ENCODE measurements at regions not wholly inside any gene's neighbourhood (a gene's known extent, or its start where the extent isn't known, plus 50 kb on each side); places are given as distances from the start of the nearest gene placed in this dataset.
A peak's percentile ranks its signal among the peaks of the same experiment; 100 is the strongest.

DNA sequence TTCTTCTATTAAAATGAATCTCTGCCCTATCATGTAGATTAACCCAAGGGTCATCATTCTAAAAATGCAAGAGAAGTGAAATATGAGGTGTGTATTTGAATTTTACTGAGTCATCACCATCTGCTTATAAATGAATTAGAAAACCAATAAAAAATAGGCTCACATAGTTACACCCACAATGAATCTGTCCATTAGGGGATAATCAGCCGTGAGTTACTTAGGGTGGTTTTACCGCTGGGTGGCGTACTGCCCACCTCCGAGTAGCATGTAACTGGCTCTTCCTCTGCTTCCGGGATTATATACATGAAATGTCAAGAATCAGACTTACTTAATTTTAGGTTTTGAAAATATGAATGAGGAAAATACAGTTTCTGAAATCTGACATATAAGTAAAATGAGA is 332.9 kb upstream of the CCNG1 start:
- ChIA-PET CTCF (no interaction called here), POLR2A (no interaction called here)
- Histone ChIP-seq H3K4me3 (replicated peaks in 1 of 3; ENCODE audit: insufficient read depth in 1 of 3, low read depth in 1 of 3, low read length in 3 of 3) (no peak overlapping the region), H3K9ac (replicated peaks; ENCODE audit: extremely low read depth, insufficient read depth, low read length) (no peak overlapping the region), H3K4me1 (ENCODE audit: control insufficient read depth, extremely low read depth, insufficient read depth, low read length) (no peaks in the 10 kb centered on the region), H2AFZ (ENCODE audit: low read depth, low read length) (no peak overlapping the region), H3K27ac (ENCODE audit: insufficient read depth, low read depth, low read length) (no peak overlapping the region), H4K20me1 (replicated peaks; ENCODE audit: control insufficient read depth, extremely low read depth, insufficient read depth, low read length) (no peaks in the 10 kb centered on the region), H3K9me1 (replicated peaks; ENCODE audit: control insufficient read depth, extremely low read depth, insufficient read depth, low read length) (no peaks in the 10 kb centered on the region), H3K4me2 (ENCODE audit: insufficient read depth, low read length) (no peak overlapping the region), H3K79me2 (ENCODE audit: control insufficient read depth, insufficient read depth, low read length) (no peaks in the 10 kb centered on the region), H3K27me3 (ENCODE audit: control insufficient read depth in 2 of 2, insufficient read depth in 2 of 2, low read length in 2 of 2) (no peaks in the 10 kb centered on the region), H3K9me3 (replicated peaks; ENCODE audit: control insufficient read depth, insufficient read depth, low read length) (no peaks in the 10 kb centered on the region), H3K36me3 (ENCODE audit: control insufficient read depth in 2 of 2, extremely low read depth in 1 of 2, insufficient read depth in 2 of 2, low read length in 2 of 2) (no peaks in the 10 kb centered on the region)
- dilution Hi-C loops (cut with MboI; ENCODE audit: extremely low pct_ligation_motif_present, low sequenced_read_pairs), result no loop called here
- TF ChIP-seq POLR2AphosphoS5 (IDR thresholded peaks at IDR 0.05; ENCODE audit: insufficient read depth, low read depth, low read length) (no peak), MAX (IDR thresholded peaks at IDR 0.05; ENCODE audit: insufficient read depth, insufficient read length) (no peak), JUN (IDR thresholded peaks at IDR 0.05; ENCODE audit: borderline replicate concordance, insufficient read depth, insufficient read length, low read depth) (no peak), FOS (IDR thresholded peaks at IDR 0.05; ENCODE audit: borderline replicate concordance, insufficient read depth, low read length) (no peak), MYC (IDR thresholded peaks at IDR 0.05; ENCODE audit: low read depth, low read length) (no peak), GATA2 (IDR thresholded peaks at IDR 0.05; ENCODE audit: insufficient read depth, insufficient read length, low read depth, low read length) (no peak)
- no TSS peak for BruUV-seq (replicated peaks)
- DNase-seq (ENCODE audit: low read depth, low spot score) (no peak), FAIRE-seq (no peak)
- intact Hi-C loops (cut with micrococcal nuclease), result loop anchor here (1.0 kb wide), 1 partner anchor 165 kb away; no protein-coding TSS in a partner anchor

- Histone ChIP-seq H2AFZ (ENCODE audit: low read depth, low read length) (no peak overlapping the region), H3K27ac (ENCODE audit: insufficient read depth, low read depth, low read length) (no peak overlapping the region), H3K9me1 (replicated peaks; ENCODE audit: control insufficient read depth, extremely low read depth, insufficient read depth, low read length) (no peaks in the 10 kb centered on the region), H3K4me2 (ENCODE audit: insufficient read depth, low read length) (no peak overlapping the region), H3K9me3 (replicated peaks; ENCODE audit: control insufficient read depth, insufficient read depth, low read length) (no peaks in the 10 kb centered on the region), H3K4me3 (replicated peaks in 1 of 3; ENCODE audit: insufficient read depth in 1 of 3, low read depth in 1 of 3, low read length in 3 of 3) (no peak overlapping the region), H3K36me3 (ENCODE audit: control insufficient read depth in 2 of 2, extremely low read depth in 1 of 2, insufficient read depth in 2 of 2, low read length in 2 of 2) (no peaks in the 10 kb centered on the region), H3K79me2 (ENCODE audit: control insufficient read depth, insufficient read depth, low read length) (no peaks in the 10 kb centered on the region), H3K27me3 (ENCODE audit: control insufficient read depth in 2 of 2, insufficient read depth in 2 of 2, low read length in 2 of 2) (no peaks in the 10 kb centered on the region), H3K9ac (replicated peaks; ENCODE audit: extremely low read depth, insufficient read depth, low read length) (no peak overlapping the region), H4K20me1 (replicated peaks; ENCODE audit: control insufficient read depth, extremely low read depth, insufficient read depth, low read length) (no peaks in the 10 kb centered on the region), H3K4me1 (ENCODE audit: control insufficient read depth, extremely low read depth, insufficient read depth, low read length) (no peaks in the 10 kb centered on the region)
- FAIRE-seq, result no peak
- ChIA-PET CTCF (no interaction called here), POLR2A (no interaction called here)
- peak; percentile 61 for TF ChIP-seq FOS (IDR thresholded peaks at IDR 0.05; ENCODE audit: borderline replicate concordance, insufficient read depth, low read length)
- TF ChIP-seq MYC (IDR thresholded peaks at IDR 0.05; ENCODE audit: low read depth, low read length), result no peak
- no peak for DNase-seq (ENCODE audit: low read depth, low spot score)
- intact Hi-C loops (cut with micrococcal nuclease), result no loop called here
- BruUV-seq (replicated peaks), result no TSS peak
- dilution Hi-C loops (cut with MboI; ENCODE audit: extremely low pct_ligation_motif_present, low sequenced_read_pairs), result no loop called here
Observed at GRCh38 chr5:163105456-163105855, 331.9 kb upstream of the CCNG1 start.

Measured in endothelial cell of umbilical vein (primary cell).